Skeletal muscle satellite cell (primary cell): ENCODE measurements at regions not wholly inside any gene's neighbourhood (a gene's known extent, or its start where the extent isn't known, plus 50 kb on each side); places are given as distances from the start of the nearest gene placed in this dataset.

Experiments used
- H3K27me3 ChIP-seq: 2 replicates; pipeline ENCODE4 v1.7.0; 2013; ENCODE audit warnings: low read length; ENCODE audit not compliant: control insufficient read depth, insufficient read depth
- H3K36me3 ChIP-seq: 2 replicates; pipeline ENCODE4 v1.7.0; 2013; ENCODE audit warnings: mild to moderate bottlenecking, control low read depth, low read length; ENCODE audit not compliant: insufficient read depth
- H3K4me1 ChIP-seq: 2 replicates; pipeline ENCODE4 v1.7.0; 2013; ENCODE audit warnings: low read length; ENCODE audit not compliant: control insufficient read depth, insufficient read depth
- H3K4me2 ChIP-seq: 2 replicates; pipeline ENCODE4 v1.7.0; 2013; ENCODE audit warnings: mild to moderate bottlenecking, low read length
- H3K4me3 ChIP-seq: 2 replicates; pipeline ENCODE4 v1.7.0; 2013; ENCODE audit warnings: low read length
- H3K9ac ChIP-seq: 2 replicates; pipeline ENCODE4 v1.7.0; 2013; ENCODE audit warnings: mild to moderate bottlenecking, low read depth, low read length, moderate library complexity
- H3K9me3 ChIP-seq: replicated peaks from 2 replicates; pipeline ENCODE4 v1.7.0; 2013; ENCODE audit warnings: mild to moderate bottlenecking, control low read depth, low read length

GRCh38 chr10:52874581-52874980 lies 102.0 kb upstream of the MBL2 start:
- Histone ChIP-seq H3K27me3 (no peaks in the 10 kb centered on the region), H3K4me2 (no peak overlapping the region), H3K9me3 (no peaks in the 10 kb centered on the region), H3K4me1 (no peaks in the 10 kb centered on the region), H3K9ac (no peak overlapping the region), H3K36me3 (no peaks in the 10 kb centered on the region), H3K4me3 (no peak overlapping the region)

DNA sequence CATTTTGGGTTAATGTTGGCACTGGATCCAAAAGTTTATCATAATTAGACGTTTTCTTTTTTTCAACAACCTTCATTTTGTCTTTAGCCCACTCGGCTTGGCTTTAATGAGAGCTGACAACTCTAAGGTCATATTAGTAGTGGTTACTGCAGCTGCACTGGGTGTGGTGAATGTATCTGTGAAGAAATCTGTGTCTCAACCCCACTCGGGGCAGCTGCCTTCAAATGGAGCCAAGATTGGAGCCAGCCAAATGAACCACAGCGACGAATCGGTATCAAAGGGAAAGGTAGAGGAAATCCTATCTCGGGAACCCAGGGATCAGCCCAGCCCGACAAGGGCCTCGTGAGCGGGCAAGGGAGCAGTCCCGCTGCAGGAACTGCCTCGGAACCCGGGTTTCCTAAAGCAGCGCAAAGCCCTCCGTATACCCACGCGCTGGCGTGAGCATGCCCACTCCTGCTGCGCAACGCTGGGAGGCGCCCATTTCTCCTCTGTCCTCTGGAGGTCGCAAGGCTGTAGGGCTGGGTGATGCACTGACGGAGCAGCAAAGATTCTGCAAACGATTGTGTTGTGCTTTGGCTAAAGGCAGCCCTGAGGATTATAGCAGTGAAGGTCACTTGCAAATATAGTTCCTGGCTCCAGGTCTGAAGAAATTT lies 98.7 kb upstream of the MBL2 start:
- no peak overlapping the region for H3K4me2 ChIP-seq
- no peaks in the 10 kb centered on the region for H3K4me1 ChIP-seq
- H3K27me3 ChIP-seq: no peaks in the 10 kb centered on the region

GRCh38 chr10:52870562-52870961 lies 98.0 kb upstream of the MBL2 start:
- no peaks in the 10 kb centered on the region for H3K27me3 ChIP-seq
- peaks cover 2% of the 10 kb centered on the region for H3K9me3 ChIP-seq
- no peak overlapping the region for H3K4me2 ChIP-seq
- H3K4me1 ChIP-seq: no peaks in the 10 kb centered on the region
- no peak overlapping the region for H3K4me3 ChIP-seq
- H3K9ac ChIP-seq: no peak overlapping the region
- no peaks in the 10 kb centered on the region for H3K36me3 ChIP-seq

More for the DNA sequence above, 98.7 kb upstream of the MBL2 start:
- no peaks in the 10 kb centered on the region for H3K36me3 ChIP-seq
- peaks cover 2% of the 10 kb centered on the region for H3K9me3 ChIP-seq
- H3K9ac ChIP-seq: no peak overlapping the region
- no peak overlapping the region for H3K4me3 ChIP-seq

DNA sequence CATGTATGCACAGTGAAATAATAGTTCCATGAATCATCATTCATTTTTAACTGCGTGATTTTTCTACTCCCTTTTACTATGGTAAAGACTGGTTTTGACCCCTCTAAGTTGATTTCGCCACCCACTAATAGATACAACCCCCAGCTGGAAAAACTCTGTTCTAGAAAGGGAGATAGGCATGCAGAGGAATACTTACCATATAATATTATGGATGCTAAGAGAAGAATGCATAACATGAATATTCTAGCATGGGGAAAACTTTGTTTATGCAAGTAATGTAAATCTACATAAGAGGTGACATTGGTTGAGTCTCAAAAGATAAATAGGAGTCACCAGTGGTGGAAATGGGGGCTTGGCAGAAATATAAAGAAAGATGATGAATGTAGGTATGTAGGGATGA lies 97.3 kb upstream of the MBL2 start:
- Histone ChIP-seq H3K36me3 (no peaks in the 10 kb centered on the region), H3K9ac (no peak overlapping the region), H3K4me3 (no peak overlapping the region), H3K4me1 (no peaks in the 10 kb centered on the region), H3K27me3 (no peaks in the 10 kb centered on the region), H3K4me2 (no peak overlapping the region), H3K9me3 (peaks cover 2% of the 10 kb centered on the region)

DNA sequence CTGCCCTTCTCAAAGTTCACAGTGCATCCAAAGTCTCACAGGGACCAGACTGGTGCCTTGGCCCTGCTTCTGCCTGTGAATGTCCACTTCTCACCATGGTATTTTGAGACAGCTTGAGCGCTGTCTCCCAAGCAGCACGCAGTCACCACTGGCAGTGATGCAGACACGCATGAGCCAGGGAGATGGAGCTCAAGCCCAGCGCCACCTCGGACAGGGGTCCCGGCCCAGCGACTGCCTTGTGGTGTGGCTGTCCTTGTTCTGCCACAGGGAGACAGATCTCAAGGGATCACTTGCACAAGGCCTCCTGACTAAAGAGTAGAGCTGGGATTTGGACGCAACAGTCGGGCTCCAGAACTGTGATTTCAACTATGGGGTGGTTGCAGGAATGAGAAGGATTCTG lies 92.6 kb upstream of the MBL2 start:
- H3K27me3 ChIP-seq: no peaks in the 10 kb centered on the region
- H3K36me3 ChIP-seq: no peaks in the 10 kb centered on the region
- H3K4me2 ChIP-seq: no peak overlapping the region
- H3K4me3 ChIP-seq: no peak overlapping the region
- no peaks in the 10 kb centered on the region for H3K4me1 ChIP-seq
- peaks cover 2% of the 10 kb centered on the region for H3K9me3 ChIP-seq
- no peak overlapping the region for H3K9ac ChIP-seq

GRCh38 chr10:52864201-52865106 lies 91.9 kb upstream of the MBL2 start:
- Histone ChIP-seq H3K4me1 (no peaks in the 10 kb centered on the region), H3K4me3 (no peak overlapping the region), H3K9me3 (peaks cover 2% of the 10 kb centered on the region), H3K36me3 (no peaks in the 10 kb centered on the region), H3K27me3 (no peaks in the 10 kb centered on the region), H3K4me2 (no peak overlapping the region), H3K9ac (no peak overlapping the region)

DNA sequence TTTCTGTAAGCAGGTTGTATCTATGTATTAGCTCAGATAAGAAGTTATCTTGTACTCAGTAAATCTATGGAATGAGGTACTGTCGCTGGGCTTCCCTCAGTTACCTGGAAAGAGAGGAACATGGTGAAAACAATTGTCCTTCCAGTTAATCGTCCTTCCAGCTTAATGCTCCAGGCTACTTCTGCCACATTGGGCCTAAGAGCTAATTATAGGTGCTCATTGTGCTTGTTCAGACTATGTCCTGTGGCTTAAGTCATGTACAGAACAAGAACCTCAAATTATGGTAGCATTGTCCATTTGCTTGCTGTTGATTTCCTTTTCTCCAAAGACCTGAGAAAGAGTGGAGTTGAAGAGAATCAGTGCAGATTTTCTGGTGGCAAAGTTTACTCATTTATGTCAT lies 86.1 kb upstream of the MBL2 start:
- no peaks in the 10 kb centered on the region for H3K4me1 ChIP-seq
- no peaks in the 10 kb centered on the region for H3K36me3 ChIP-seq
- no peaks in the 10 kb centered on the region for H3K27me3 ChIP-seq
- no peak overlapping the region for H3K4me2 ChIP-seq
- H3K9ac ChIP-seq: no peak overlapping the region
- no peaks in the 10 kb centered on the region for H3K9me3 ChIP-seq
- H3K4me3 ChIP-seq: no peak overlapping the region

DNA sequence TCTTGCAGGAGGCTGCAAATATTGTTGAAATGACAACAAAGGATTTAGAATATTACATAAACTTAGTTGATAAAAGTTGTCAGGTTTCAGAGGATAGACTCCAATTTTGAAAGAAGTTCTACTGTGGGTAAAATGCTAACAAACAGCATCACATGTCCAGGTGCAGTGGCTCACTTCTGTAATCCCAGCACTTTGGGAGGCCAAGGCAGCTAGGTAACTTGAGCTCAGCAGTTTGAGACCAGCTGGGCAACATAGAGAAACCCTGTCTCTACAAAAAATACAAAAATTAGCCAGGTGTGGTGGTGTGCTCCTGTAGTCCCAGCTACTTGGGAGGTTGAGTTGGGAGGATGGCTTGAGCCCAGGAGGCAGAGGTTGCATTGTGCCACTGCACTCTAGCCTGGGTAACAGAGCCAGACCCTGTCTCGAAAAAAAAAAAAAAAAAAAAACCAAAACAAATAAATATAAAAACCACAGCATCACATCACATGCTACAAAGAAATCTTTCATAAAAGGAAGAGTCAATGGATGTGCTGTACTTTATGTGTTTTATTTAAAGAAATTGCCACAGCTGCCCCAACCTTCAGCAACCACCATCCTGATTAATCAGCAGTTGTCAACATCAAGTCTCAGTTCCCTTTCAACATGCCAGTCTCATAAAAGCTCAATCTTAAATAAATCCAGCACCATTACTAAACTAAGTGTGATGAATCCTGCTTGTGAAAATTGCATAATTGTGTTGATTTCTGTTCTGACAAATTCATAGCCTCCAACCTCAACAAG lies 83.2 kb upstream of the MBL2 start:
- Histone ChIP-seq H3K9ac (no peak overlapping the region), H3K4me1 (no peaks in the 10 kb centered on the region), H3K27me3 (no peaks in the 10 kb centered on the region), H3K4me3 (no peak overlapping the region), H3K9me3 (no peaks in the 10 kb centered on the region), H3K36me3 (no peaks in the 10 kb centered on the region), H3K4me2 (no peak overlapping the region)

DNA sequence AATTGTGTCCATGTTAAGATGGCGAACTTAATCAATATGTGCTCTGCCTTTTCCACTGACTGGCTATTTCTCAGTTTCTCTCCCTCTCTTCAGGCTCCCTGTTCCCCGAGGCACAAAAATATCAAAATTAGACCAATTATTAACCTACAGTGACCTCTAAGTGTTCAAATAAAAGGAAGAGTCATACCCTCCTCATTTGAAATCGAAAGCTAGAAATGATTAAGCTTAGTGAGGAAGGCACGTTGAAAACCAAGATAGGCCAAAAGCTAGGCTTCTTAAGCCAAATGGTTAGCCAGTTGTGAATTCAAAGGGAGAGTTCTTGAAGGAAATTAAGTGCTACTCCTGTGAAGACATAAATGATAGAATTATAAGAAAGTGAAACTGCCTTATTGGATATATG lies 81.1 kb upstream of the MBL2 start:
- H3K4me3 ChIP-seq: no peak overlapping the region
- H3K36me3 ChIP-seq: no peaks in the 10 kb centered on the region
- no peaks in the 10 kb centered on the region for H3K4me1 ChIP-seq
- no peak overlapping the region for H3K4me2 ChIP-seq
- no peaks in the 10 kb centered on the region for H3K9me3 ChIP-seq
- no peak overlapping the region for H3K9ac ChIP-seq
- no peaks in the 10 kb centered on the region for H3K27me3 ChIP-seq

DNA sequence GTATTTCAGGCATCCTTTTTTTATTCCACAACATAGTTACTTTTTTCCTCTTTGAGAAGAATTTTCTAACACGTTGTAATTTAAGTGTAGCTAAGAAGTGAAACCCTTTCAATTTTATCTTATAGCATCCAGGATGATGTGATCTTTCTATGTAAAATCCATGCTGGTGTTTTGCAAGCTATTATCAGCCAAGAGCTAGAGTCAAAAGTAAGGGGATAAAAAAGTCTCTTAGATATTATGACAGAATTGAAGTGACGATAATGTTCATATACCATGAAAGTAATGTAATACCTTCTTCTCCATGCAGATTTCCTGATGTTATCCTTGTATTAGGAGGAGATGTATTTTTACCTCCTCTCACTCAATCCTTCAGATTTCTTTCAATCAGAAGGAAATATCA lies 64.2 kb upstream of the MBL2 start:
- no peaks in the 10 kb centered on the region for H3K36me3 ChIP-seq
- no peaks in the 10 kb centered on the region for H3K27me3 ChIP-seq
- H3K4me3 ChIP-seq: no peak overlapping the region
- H3K4me2 ChIP-seq: no peak overlapping the region
- no peaks in the 10 kb centered on the region for H3K9me3 ChIP-seq
- no peaks in the 10 kb centered on the region for H3K4me1 ChIP-seq
- no peak overlapping the region for H3K9ac ChIP-seq
